A549 (cell line): ENCODE measurements at regions not wholly inside any gene's neighbourhood (a gene's known extent, or its start where the extent isn't known, plus 50 kb on each side); places are given as distances from the start of the nearest gene placed in this dataset.
A peak's percentile ranks its signal among the peaks of the same experiment; 100 is the strongest.

Experiments used
- ATAC-seq, 2 experiments: fragments of 200-7000 bp in 1 of 2; fragments of >200 bp in 1 of 2; cut with Nextera tagmentation in 1 of 2; cut with Tn5 transposase in 1 of 2; 3 replicates each; pipeline versions ENCODE4 v1.8.0 to v1.9.1; 2018 to 2020; ENCODE audit warnings: mild to moderate bottlenecking in 1 of 2, moderate library complexity in 1 of 2
- CTCF ChIA-PET: fragments of 300-600 bp; sonication (Branson Sonifier 250); formaldehyde crosslinking; extraction: SDS; loops from one replicate; lab custom pipeline; 2021; ENCODE audit warnings: antibody characterized with exemption, inconsistent platforms; lab: Yijun Ruan, JAX
- POLR2A ChIA-PET: fragments of 350-600 bp; formaldehyde crosslinking; extraction: SDS; loops from one replicate; lab custom pipeline; 2021; ENCODE audit warnings: antibody characterized with exemption, inconsistent platforms; lab: Yijun Ruan, JAX
- DNase-seq, 2 experiments: peaks; one replicate each; pipeline versions ENCODE4 v3.0.0 to v3.0.0-alpha.2; 2011 to 2016; ENCODE audit warnings: low read depth in 1 of 2, low spot score in 1 of 2
- FAIRE-seq: peaks from 2 replicates; lab custom pipeline; 2011; peaks lifted over from hg19 to GRCh38; lab: Jason Lieb, UNC
- H3K27ac ChIP-seq, 2 experiments: fragments of >200 bp; sonication (Bioruptor Twin); formaldehyde crosslinking; 3 replicates each; pipeline ENCODE4 v1.5.1; 2016 to 2017
- H3K4me1 ChIP-seq: fragments of >200 bp; sonication (Bioruptor Twin); formaldehyde crosslinking; 3 replicates; pipeline ENCODE4 v1.6.1; 2016
- H3K4me2 ChIP-seq: fragments of >200 bp; sonication (Bioruptor Twin); formaldehyde crosslinking; 3 replicates; pipeline ENCODE4 v1.6.1; 2016
- H3K4me3 ChIP-seq: fragments of >200 bp; sonication (Bioruptor Twin); formaldehyde crosslinking; 3 replicates; pipeline ENCODE4 v1.5.1; 2016
- H3K9me3 ChIP-seq: fragments of >200 bp; sonication (Bioruptor Twin); formaldehyde crosslinking; 3 replicates; pipeline ENCODE4 v1.6.1; 2016
- CHD2 ChIP-seq: fragments of 150-350 bp; IDR thresholded peaks from 2 replicates; pipeline ENCODE4 v1.6.1; 2014; ENCODE audit warnings: low read length; ENCODE audit not compliant: partially characterized antibody
- EHF ChIP-seq: fragments of 250-450 bp; sonication (Bioruptor Pico); IDR thresholded peaks from 2 replicates; pipeline ENCODE4 v1.5.0; 2020; ENCODE audit warnings: mild to moderate bottlenecking
- EHMT2 ChIP-seq: fragments of 200-600 bp; sonication (generic); IDR thresholded peaks from 2 replicates; pipeline ENCODE4 v1.6.1; 2016; ENCODE audit warnings: antibody characterized with exemption, low read depth, mild to moderate bottlenecking, moderate library complexity
- EP300 ChIP-seq, 2 experiments: fragments of >200 bp; sonication (Bioruptor Twin); formaldehyde crosslinking; IDR thresholded peaks; 2 replicates in 1 of 2; 3 replicates in 1 of 2; pipeline ENCODE4 v1.6.1; 2016 to 2017
- ESRRA ChIP-seq: fragments of 150-350 bp; IDR thresholded peaks from 2 replicates; pipeline ENCODE4 v1.6.1; 2014; ENCODE audit warnings: mild to moderate bottlenecking, low read length, borderline replicate concordance
- FOSL2 ChIP-seq, 2 experiments: fragments of 450-650 bp in 1 of 2; fragments of >200 bp in 1 of 2; sonication (Bioruptor Twin) in 1 of 2; formaldehyde crosslinking; IDR thresholded peaks; 2 replicates each; pipeline versions ENCODE4 v1.5.0 to v1.6.1; 2016 to 2020; ENCODE audit warnings: mild to moderate bottlenecking in 1 of 2, moderate library complexity in 1 of 2
- FOXS1 ChIP-seq: fragments of 250-450 bp; sonication (Bioruptor Pico); IDR thresholded peaks from 2 replicates; pipeline ENCODE4 v1.5.0; 2020; ENCODE audit warnings: mild to moderate bottlenecking, moderate library complexity
- GATA3 ChIP-seq: IDR thresholded peaks from 2 replicates; pipeline ENCODE4 v1.6.1; 2012; ENCODE audit warnings: borderline replicate concordance
- HEYL ChIP-seq: fragments of 250-450 bp; sonication (Bioruptor Pico); IDR thresholded peaks from 2 replicates; pipeline ENCODE4 v1.8.0; 2021; ENCODE audit warnings: mild to moderate bottlenecking, moderate library complexity
- HOXB5 ChIP-seq: fragments of 250-450 bp; sonication (Bioruptor Pico); IDR thresholded peaks from 2 replicates; pipeline ENCODE4 v1.5.0; 2020; ENCODE audit warnings: mild to moderate bottlenecking, moderate library complexity
- JUNB ChIP-seq: fragments of >200 bp; sonication (Bioruptor Twin); formaldehyde crosslinking; IDR thresholded peaks from 2 replicates; pipeline ENCODE4 v1.6.1; 2016
- KDM1A ChIP-seq: fragments of 200-600 bp; sonication (generic); IDR thresholded peaks from 2 replicates; pipeline ENCODE4 v1.6.1; 2016; ENCODE audit warnings: low read depth, mild to moderate bottlenecking
- MAFK ChIP-seq: fragments of 450-650 bp; IDR thresholded peaks from 2 replicates; pipeline ENCODE4 v1.6.1; 2014; ENCODE audit not compliant: partially characterized antibody
- NR3C1 ChIP-seq: fragments of >200 bp; sonication (Bioruptor Twin); formaldehyde crosslinking; IDR thresholded peaks from 3 replicates; pipeline ENCODE4 v1.6.1; 2017
- PHF8 ChIP-seq: fragments of 200-600 bp; sonication (generic); IDR thresholded peaks from 2 replicates; pipeline ENCODE4 v1.6.1; 2016; ENCODE audit warnings: low read depth, mild to moderate bottlenecking, antibody characterized with exemption, moderate library complexity, borderline replicate concordance
- POLR2A ChIP-seq: IDR thresholded peaks from 2 replicates; pipeline ENCODE4 v1.6.1; 2012; ENCODE audit warnings: mild to moderate bottlenecking, low read length
- POLR2AphosphoS2 ChIP-seq: conservative IDR thresholded peaks from 2 replicates; pipeline ENCODE4 v1.6.1; 2012; ENCODE audit warnings: low read length, improper control_type of control experiment, inconsistent platforms
- SMC3 ChIP-seq: fragments of >200 bp; sonication (Bioruptor Twin); formaldehyde crosslinking; IDR thresholded peaks from 3 replicates; pipeline ENCODE4 v1.6.1; 2018; ENCODE audit warnings: inconsistent platforms
- TP53 ChIP-seq: fragments of 250-450 bp; sonication (Bioruptor Pico); IDR thresholded peaks from 2 replicates; pipeline ENCODE4 v1.5.0; 2021; ENCODE audit warnings: mild to moderate bottlenecking, moderate library complexity
- ZSCAN20 ChIP-seq: fragments of 250-450 bp; sonication (Bioruptor Pico); IDR thresholded peaks from 2 replicates; pipeline ENCODE4 v1.8.0; 2022; ENCODE audit warnings: mild to moderate bottlenecking, moderate library complexity
- WGBS: methylation state at CpG from one replicate; pipeline ENCODE4 v1.1.6; 2017; ENCODE audit errors: missing lambda C conversion rate; 5-methylcytosine and 5-hydroxymethylcytosine counted together
- TF ChIP-seq, protein P1 (sequence below): fragments of 150-350 bp; IDR thresholded peaks from 2 replicates; pipeline ENCODE4 v1.6.1; 2014; ENCODE audit warnings: low read depth, mild to moderate bottlenecking, low read length
- TF ChIP-seq, protein P2 (sequence below): fragments of >200 bp; sonication (Bioruptor Twin); formaldehyde crosslinking; IDR thresholded peaks from 2 replicates; pipeline ENCODE4 v1.6.1; 2016
- TF ChIP-seq, protein P3 (sequence below): IDR thresholded peaks from 2 replicates; pipeline ENCODE4 v1.6.1; 2012
- TF ChIP-seq, protein P4 (sequence below): IDR thresholded peaks from 2 replicates; pipeline ENCODE4 v1.6.1; 2012; ENCODE audit warnings: low read depth, borderline replicate concordance
- TF ChIP-seq, protein P5 (sequence below): fragments of 450-650 bp; IDR thresholded peaks from 2 replicates; pipeline ENCODE4 v1.6.1; 2014; ENCODE audit warnings: antibody characterized with exemption

DNA sequence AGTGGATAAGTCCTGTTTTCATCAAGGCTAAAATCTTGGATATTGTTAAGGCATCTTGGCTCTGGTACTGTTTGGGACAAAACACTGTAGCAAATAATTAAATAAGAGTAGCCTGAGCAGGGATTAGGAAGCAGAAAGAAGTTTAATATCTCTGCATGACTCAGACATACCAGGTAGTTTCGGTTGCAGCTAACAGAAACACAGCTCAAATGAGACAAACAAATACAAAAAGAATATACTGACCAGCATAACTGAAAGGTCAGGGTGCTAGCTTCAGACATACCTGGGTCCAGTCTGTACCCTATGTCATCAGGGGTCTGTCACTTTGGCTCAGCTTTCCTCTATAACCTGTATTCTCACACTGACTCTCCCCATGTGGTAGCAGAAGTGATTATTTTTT is 156.4 kb upstream of the MAP3K1 start:
- DNase-seq (no peak), FAIRE-seq (no peak), ATAC-seq (no peak)
- H3K4me3 ChIP-seq: no peak overlapping the region
- H3K9me3 ChIP-seq: no peaks in the 10 kb centered on the region
- H3K27ac ChIP-seq: no peak overlapping the region
- CTCF ChIA-PET: no interaction called here
- H3K4me2 ChIP-seq: no peak overlapping the region
- POLR2A ChIA-PET: no interaction called here
- TF ChIP-seq KDM1A (no peak), PHF8 (no peak), HOXB5 (CRISPR knock-in tag) (no peak), EHF (CRISPR knock-in tag) (no peak), CHD2 (no peak), POLR2AphosphoS2 (no peak), FOSL2 (IDR thresholded peaks at IDR 0.05) (no peak), FOSL2 (CRISPR knock-in tag; IDR thresholded peaks at IDR 0.05) (no peak)
- TF ChIP-seq, protein P1, sequence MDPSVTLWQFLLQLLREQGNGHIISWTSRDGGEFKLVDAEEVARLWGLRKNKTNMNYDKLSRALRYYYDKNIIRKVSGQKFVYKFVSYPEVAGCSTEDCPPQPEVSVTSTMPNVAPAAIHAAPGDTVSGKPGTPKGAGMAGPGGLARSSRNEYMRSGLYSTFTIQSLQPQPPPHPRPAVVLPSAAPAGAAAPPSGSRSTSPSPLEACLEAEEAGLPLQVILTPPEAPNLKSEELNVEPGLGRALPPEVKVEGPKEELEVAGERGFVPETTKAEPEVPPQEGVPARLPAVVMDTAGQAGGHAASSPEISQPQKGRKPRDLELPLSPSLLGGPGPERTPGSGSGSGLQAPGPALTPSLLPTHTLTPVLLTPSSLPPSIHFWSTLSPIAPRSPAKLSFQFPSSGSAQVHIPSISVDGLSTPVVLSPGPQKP: no peak
- WGBS: 44% methylated on average over 1 of the region's 1 CpG
- peaks cover 6% of the 10 kb centered on the region; the same call in 1 of the 3 replicates for H3K4me1 ChIP-seq

DNA sequence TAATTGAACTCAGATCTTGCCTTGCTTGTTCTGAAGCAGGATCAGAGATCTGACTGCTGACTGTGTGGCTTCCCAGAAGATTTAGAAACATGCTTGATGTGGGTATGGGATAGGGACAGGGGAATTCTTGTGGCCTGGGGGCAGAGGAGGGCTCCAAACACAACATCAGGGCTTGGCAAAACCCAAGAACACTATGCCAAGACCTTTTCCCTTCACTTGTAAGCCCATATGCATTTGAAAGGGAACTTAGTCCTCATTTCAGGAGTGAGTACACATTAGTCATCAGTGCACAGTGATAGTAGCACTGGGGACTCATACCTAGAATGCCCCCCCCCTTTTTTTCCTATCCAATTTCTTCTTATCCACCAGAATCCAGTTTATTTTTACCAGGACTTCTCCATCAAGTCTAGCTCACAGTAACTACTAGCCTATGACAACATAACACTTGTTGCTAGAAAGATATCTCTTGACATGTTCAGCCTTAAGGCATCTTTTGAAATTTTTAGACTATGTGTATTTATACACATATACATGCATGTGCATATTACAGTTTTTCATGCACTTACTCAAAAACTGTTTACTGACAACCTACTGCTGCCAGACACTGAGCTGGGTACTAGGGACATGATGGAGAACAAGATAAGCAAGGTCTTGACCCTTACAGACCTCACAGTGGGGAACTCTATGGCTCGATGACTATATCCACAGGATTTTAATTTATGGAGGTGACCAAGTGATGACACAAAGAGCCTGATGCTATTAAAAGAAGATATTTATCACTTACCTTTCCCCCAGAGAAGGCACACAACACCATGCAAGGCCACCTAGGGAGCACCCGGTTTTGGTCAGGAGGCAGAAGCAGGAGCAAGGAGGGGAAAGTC is 158.3 kb upstream of the MAP3K1 start:
- no peak for FAIRE-seq
- CTCF ChIA-PET: no interaction called here
- DNase-seq: no peak
- POLR2A ChIA-PET: no interaction called here
- ATAC-seq: no peak
- Histone ChIP-seq H3K4me3 (no peak overlapping the region), H3K4me1 (peaks cover 6% of the 10 kb centered on the region; the same call in 1 of the 3 replicates), H3K27ac (no peak overlapping the region), H3K9me3 (no peaks in the 10 kb centered on the region), H3K4me2 (no peak overlapping the region)
- TF ChIP-seq MAFK (no peak), SMC3 (no peak), HEYL (no peak), GATA3 (peak; percentile 14; the same call in 1 of the 2 replicates), ESRRA (no peak), EHMT2 (no peak)
- TF ChIP-seq, protein P2, sequence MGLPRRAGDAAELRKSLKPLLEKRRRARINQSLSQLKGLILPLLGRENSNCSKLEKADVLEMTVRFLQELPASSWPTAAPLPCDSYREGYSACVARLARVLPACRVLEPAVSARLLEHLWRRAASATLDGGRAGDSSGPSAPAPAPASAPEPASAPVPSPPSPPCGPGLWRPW: no peak
- TF ChIP-seq, protein P3, sequence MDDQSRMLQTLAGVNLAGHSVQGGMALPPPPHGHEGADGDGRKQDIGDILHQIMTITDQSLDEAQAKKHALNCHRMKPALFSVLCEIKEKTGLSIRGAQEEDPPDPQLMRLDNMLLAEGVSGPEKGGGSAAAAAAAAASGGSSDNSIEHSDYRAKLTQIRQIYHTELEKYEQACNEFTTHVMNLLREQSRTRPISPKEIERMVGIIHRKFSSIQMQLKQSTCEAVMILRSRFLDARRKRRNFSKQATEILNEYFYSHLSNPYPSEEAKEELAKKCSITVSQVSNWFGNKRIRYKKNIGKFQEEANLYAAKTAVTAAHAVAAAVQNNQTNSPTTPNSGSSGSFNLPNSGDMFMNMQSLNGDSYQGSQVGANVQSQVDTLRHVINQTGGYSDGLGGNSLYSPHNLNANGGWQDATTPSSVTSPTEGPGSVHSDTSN: no peak
- WGBS: 47% methylated on average over 2 of the region's 2 CpGs

DNA sequence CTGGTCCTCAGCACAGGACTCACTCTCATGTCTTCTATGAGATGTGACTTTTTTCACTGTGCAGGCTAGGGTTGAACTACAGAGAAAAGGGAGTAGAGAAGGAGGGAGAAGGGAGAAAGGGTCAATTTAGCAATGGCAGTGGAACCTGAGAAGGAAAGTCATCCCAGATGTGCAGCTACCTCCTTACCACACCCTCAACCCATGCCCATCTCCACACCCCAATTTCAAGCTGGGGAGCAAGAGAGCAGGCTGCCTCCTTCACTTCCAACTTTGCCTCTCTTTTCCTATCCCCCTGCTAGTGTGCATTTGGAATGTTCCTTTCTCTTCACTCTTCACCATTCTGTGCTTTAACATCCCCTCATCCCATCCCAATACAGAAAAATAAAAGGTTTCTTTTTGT is 163.5 kb upstream of the MAP3K1 start:
- POLR2A ChIA-PET: no interaction called here
- Histone ChIP-seq H3K27ac (no peak overlapping the region), H3K9me3 (no peaks in the 10 kb centered on the region), H3K4me1 (peaks cover 4% of the 10 kb centered on the region; the same call in 1 of the 3 replicates), H3K4me3 (no peak overlapping the region), H3K4me2 (no peak overlapping the region)
- TF ChIP-seq, protein P3: no peak
- TF ChIP-seq KDM1A (no peak), TP53 (CRISPR knock-in tag) (no peak), FOXS1 (no peak), EHMT2 (no peak), SMC3 (no peak), NR3C1 (no peak), JUNB (no peak), FOSL2 (IDR thresholded peaks at IDR 0.05) (no peak), FOSL2 (CRISPR knock-in tag; IDR thresholded peaks at IDR 0.05) (no peak), HEYL (no peak), ESRRA (no peak), POLR2A (no peak), ZSCAN20 (CRISPR knock-in tag) (no peak), EP300 (IDR thresholded peaks at IDR 0.05) (no peak)
- TF ChIP-seq, protein P1: no peak
- TF ChIP-seq, protein P4, sequence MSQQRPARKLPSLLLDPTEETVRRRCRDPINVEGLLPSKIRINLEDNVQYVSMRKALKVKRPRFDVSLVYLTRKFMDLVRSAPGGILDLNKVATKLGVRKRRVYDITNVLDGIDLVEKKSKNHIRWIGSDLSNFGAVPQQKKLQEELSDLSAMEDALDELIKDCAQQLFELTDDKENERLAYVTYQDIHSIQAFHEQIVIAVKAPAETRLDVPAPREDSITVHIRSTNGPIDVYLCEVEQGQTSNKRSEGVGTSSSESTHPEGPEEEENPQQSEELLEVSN: no peak
- TF ChIP-seq, protein P5, sequence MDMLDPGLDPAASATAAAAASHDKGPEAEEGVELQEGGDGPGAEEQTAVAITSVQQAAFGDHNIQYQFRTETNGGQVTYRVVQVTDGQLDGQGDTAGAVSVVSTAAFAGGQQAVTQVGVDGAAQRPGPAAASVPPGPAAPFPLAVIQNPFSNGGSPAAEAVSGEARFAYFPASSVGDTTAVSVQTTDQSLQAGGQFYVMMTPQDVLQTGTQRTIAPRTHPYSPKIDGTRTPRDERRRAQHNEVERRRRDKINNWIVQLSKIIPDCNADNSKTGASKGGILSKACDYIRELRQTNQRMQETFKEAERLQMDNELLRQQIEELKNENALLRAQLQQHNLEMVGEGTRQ: no peak
- CTCF ChIA-PET: no interaction called here
- no peak for DNase-seq
- ATAC-seq: no peak
- FAIRE-seq: no peak
